Endothelial cell of umbilical vein (primary cell): ENCODE measurements at regions not wholly inside any gene's neighbourhood (a gene's known extent, or its start where the extent isn't known, plus 50 kb on each side); places are given as distances from the start of the nearest gene placed in this dataset.

Source experiments
- BruUV-seq: library from RNA; stranded (reverse); fragments of 400-500 nt; replicated peaks from 2 replicates; lab custom pipeline; 2021; lab: Mats Ljungman, UMichigan
- CTCF ChIA-PET: fragments of 300-600, 350-600 bp; sonication (Branson Sonifier 250); formaldehyde crosslinking; loops from one replicate; lab custom pipeline; 2021; ENCODE audit warnings: antibody characterized with exemption, inconsistent platforms; lab: Charles Lee
- POLR2A ChIA-PET: fragments of 300-600, 350-600 bp; sonication (Branson Sonifier 250); formaldehyde crosslinking; loops from one replicate; lab custom pipeline; 2021; ENCODE audit warnings: antibody characterized with exemption, inconsistent platforms; lab: Charles Lee
- DNase-seq: peaks from one replicate; pipeline ENCODE4 v3.0.0-alpha.2; 2011; ENCODE audit warnings: low read depth, low spot score
- FAIRE-seq: peaks from 2 replicates; lab custom pipeline; 2011; peaks lifted over from hg19 to GRCh38; lab: Jason Lieb, UNC
- H2AFZ ChIP-seq: 2 replicates; pipeline ENCODE4 v1.6.0; 2012; ENCODE audit warnings: low read depth, low read length, control low read depth, inconsistent platforms
- H3K27ac ChIP-seq: 2 replicates; pipeline ENCODE4 v1.5.1; 2011; ENCODE audit warnings: low read depth, mild to moderate bottlenecking, control low read depth, low read length, moderate library complexity; ENCODE audit not compliant: insufficient read depth
- H3K27me3 ChIP-seq, 2 experiments: 2 replicates each; pipeline versions ENCODE4 v1.6.0 to v1.6.1; 2011; ENCODE audit warnings: low read length in 2 of 2, mixed read lengths in 1 of 2; ENCODE audit not compliant: control insufficient read depth in 2 of 2, insufficient read depth in 2 of 2
- H3K36me3 ChIP-seq, 2 experiments: 2 replicates in 1 of 2; 3 replicates in 1 of 2; pipeline ENCODE4 v1.5.1; 2011; ENCODE audit warnings: low read length in 2 of 2, mild to moderate bottlenecking in 1 of 2, moderate library complexity in 1 of 2; ENCODE audit not compliant: control insufficient read depth in 2 of 2, insufficient read depth in 2 of 2; ENCODE audit errors: extremely low read depth in 1 of 2
- H3K4me1 ChIP-seq: 3 replicates; pipeline ENCODE4 v1.5.1; 2011; ENCODE audit warnings: mild to moderate bottlenecking, low read length; ENCODE audit not compliant: control insufficient read depth, insufficient read depth; ENCODE audit errors: extremely low read depth
- H3K4me2 ChIP-seq: 2 replicates; pipeline ENCODE4 v1.6.1; 2011; ENCODE audit warnings: low read length, control low read depth, mixed read lengths; ENCODE audit not compliant: insufficient read depth
- H3K4me3 ChIP-seq, 3 experiments: fragments of 200-600 bp in 1 of 3; sonication (generic), shearing (Covaris generic) in 1 of 3; replicated peaks in 1 of 3; 2 replicates each; pipeline ENCODE4 v1.5.1; 2011 to 2016; ENCODE audit warnings: control low read depth in 3 of 3, low read length in 3 of 3, mild to moderate bottlenecking in 2 of 3, inconsistent platforms in 1 of 3, low read depth in 1 of 3, moderate library complexity in 1 of 3; ENCODE audit not compliant: insufficient read depth in 1 of 3
- H3K79me2 ChIP-seq: 2 replicates; pipeline ENCODE4 v1.6.0; 2012; ENCODE audit warnings: low read length, inconsistent platforms; ENCODE audit not compliant: control insufficient read depth, insufficient read depth
- H3K9ac ChIP-seq: replicated peaks from 2 replicates; pipeline ENCODE3; 2011; ENCODE audit warnings: low read length, control low read depth; ENCODE audit not compliant: insufficient read depth; ENCODE audit errors: extremely low read depth
- H3K9me1 ChIP-seq: replicated peaks from 3 replicates; pipeline ENCODE4 v1.6.0; 2011; ENCODE audit warnings: mild to moderate bottlenecking, low read length; ENCODE audit not compliant: control insufficient read depth, insufficient read depth; ENCODE audit errors: extremely low read depth
- H3K9me3 ChIP-seq: replicated peaks from 2 replicates; pipeline ENCODE4 v1.5.1; 2012; ENCODE audit warnings: low read length, inconsistent platforms; ENCODE audit not compliant: control insufficient read depth, insufficient read depth
- H4K20me1 ChIP-seq: replicated peaks from 2 replicates; pipeline ENCODE3; 2011; ENCODE audit warnings: mild to moderate bottlenecking, low read length; ENCODE audit not compliant: control insufficient read depth, insufficient read depth; ENCODE audit errors: extremely low read depth
- CTCF ChIP-seq, 2 donors: IDR thresholded peaks; 1 replicate in 1 of 2; 2 replicates in 1 of 2; pipeline ENCODE4 v1.5.1; 2011; ENCODE audit warnings: low read length in 2 of 2, mild to moderate bottlenecking in 2 of 2, moderate library complexity in 2 of 2, control low read depth in 1 of 2, inconsistent platforms in 1 of 2, low read depth in 1 of 2; ENCODE audit not compliant: insufficient read depth in 1 of 2; ENCODE audit errors: extremely low read depth in 1 of 2
- EZH2 ChIP-seq: IDR thresholded peaks from 2 replicates; pipeline ENCODE4 v1.6.1; 2012; ENCODE audit warnings: borderline replicate concordance, low read depth, mild to moderate bottlenecking, moderate library complexity, low read length, inconsistent platforms; ENCODE audit not compliant: severe bottlenecking
- FOS ChIP-seq: IDR thresholded peaks from 2 replicates; pipeline ENCODE4 v1.6.1; 2011; ENCODE audit warnings: mild to moderate bottlenecking, low read length, moderate library complexity, borderline replicate concordance; ENCODE audit not compliant: insufficient read depth
- GATA2 ChIP-seq: IDR thresholded peaks from 2 replicates; pipeline ENCODE4 v1.7.0; 2011; ENCODE audit warnings: low read depth, mild to moderate bottlenecking, moderate library complexity, mixed read lengths, low read length; ENCODE audit not compliant: insufficient read length, insufficient read depth
- JUN ChIP-seq: IDR thresholded peaks from 2 replicates; pipeline ENCODE4 v1.6.1; 2011; ENCODE audit warnings: borderline replicate concordance, low read depth; ENCODE audit not compliant: insufficient read length, insufficient read depth
- MAX ChIP-seq: IDR thresholded peaks from 2 replicates; pipeline ENCODE4 v1.6.1; 2011; ENCODE audit not compliant: insufficient read depth, insufficient read length
- MYC ChIP-seq: IDR thresholded peaks from one replicate; pipeline ENCODE4 v1.6.1; 2011; ENCODE audit warnings: mild to moderate bottlenecking, low read depth, low read length
- POLR2A ChIP-seq: IDR thresholded peaks from 2 replicates; pipeline ENCODE4 v1.6.1; 2012; ENCODE audit warnings: low read depth, mild to moderate bottlenecking, control low read depth, low read length
- POLR2AphosphoS5 ChIP-seq: IDR thresholded peaks from 2 replicates; pipeline ENCODE4 v1.6.1; 2012; ENCODE audit warnings: low read depth, mild to moderate bottlenecking, control low read depth, low read length, moderate library complexity; ENCODE audit not compliant: insufficient read depth
- dilution Hi-C: fragments of 300-500 bp; cut with MboI; formaldehyde crosslinking; loops from one replicate; pipeline ENCODE4 v1.15.0; 2019; ENCODE audit warnings: low sequenced_read_pairs; ENCODE audit not compliant: extremely low pct_ligation_motif_present
- intact Hi-C: fragments of 100-400 bp; cut with micrococcal nuclease; formaldehyde crosslinking; loops from one replicate; pipeline ENCODE4 v1.10.0; 2022

GRCh38 chr2:2703762-2704427 is 372.8 kb upstream of the MYT1L start:
- no peaks in the 10 kb centered on the region for H3K27me3 ChIP-seq
- H3K4me3 ChIP-seq = no peak overlapping the region
- CTCF ChIA-PET = no interaction called here
- no peaks in the 10 kb centered on the region for H3K9me1 ChIP-seq
- H3K36me3 ChIP-seq = no peaks in the 10 kb centered on the region
- POLR2A ChIA-PET = no interaction called here
- FAIRE-seq = no peak
- H3K9me3 ChIP-seq = peaks cover 4% of the 10 kb centered on the region
- dilution Hi-C loops (no loop called here), intact Hi-C loops (no loop called here)
- no peak overlapping the region for H3K4me2 ChIP-seq
- no peaks in the 10 kb centered on the region for H3K79me2 ChIP-seq
- no peaks in the 10 kb centered on the region for H3K4me1 ChIP-seq
- no peak overlapping the region for H2AFZ ChIP-seq
- no peak for DNase-seq
- H4K20me1 ChIP-seq = no peaks in the 10 kb centered on the region
- no peak overlapping the region for H3K27ac ChIP-seq
- H3K9ac ChIP-seq = no peak overlapping the region
- BruUV-seq = no TSS peak
- TF ChIP-seq POLR2A (no peak), CTCF (IDR thresholded peaks at IDR 0.05; ENCODE audit: extremely low read depth in 1 of 2, insufficient read depth in 1 of 2, low read depth in 1 of 2, low read length in 2 of 2) (no peak), EZH2 (no peak), FOS (no peak), MAX (no peak), MYC (no peak), POLR2AphosphoS5 (no peak), JUN (no peak), GATA2 (no peak)
